PC-3 (cell line): ENCODE measurements at regions not wholly inside any gene's neighbourhood (a gene's known extent, or its start where the extent isn't known, plus 50 kb on each side); places are given as distances from the start of the nearest gene placed in this dataset.

Experiments used
- ATAC-seq: fragments of 200-7000 bp; cut with Tn5 transposase; 2 replicates; pipeline ENCODE4 v1.9.1; 2020; ENCODE audit warnings: mild to moderate bottlenecking, moderate library complexity
- BruUV-seq: library from RNA; stranded (reverse); fragments of 400-500 nt; replicated peaks from 2 replicates; lab custom pipeline; 2021; lab: Mats Ljungman, UMichigan
- CTCF ChIA-PET: fragments of 300-600 bp; sonication (Branson Sonifier 250); formaldehyde crosslinking; loops from one replicate; lab custom pipeline; 2022; ENCODE audit warnings: antibody characterized with exemption; lab: Charles Lee
- POLR2A ChIA-PET: fragments of 300-600 bp; sonication (Branson Sonifier 250); formaldehyde crosslinking; loops from one replicate; lab custom pipeline; 2022; ENCODE audit warnings: antibody characterized with exemption; ENCODE audit not compliant: unreplicated experiment; lab: Charles Lee
- DNase-seq: peaks from one replicate; pipeline ENCODE4 v3.0.0-alpha.2; 2015
- H2AFZ ChIP-seq: fragments of 300-600 bp; sonication (generic); 2 replicates; pipeline ENCODE4 v1.6.0; 2016; ENCODE audit warnings: antibody characterized with exemption, low read length
- H3F3A ChIP-seq: fragments of 300-600 bp; sonication (generic); one replicate; pipeline ENCODE4 v1.6.0; 2017; ENCODE audit warnings: antibody characterized with exemption, low read length, control low read depth, mild to moderate bottlenecking; ENCODE audit not compliant: unreplicated experiment
- H3K27ac ChIP-seq: fragments of 300-600 bp; sonication (generic); 2 replicates; pipeline ENCODE4 v1.5.1; 2016; ENCODE audit warnings: mild to moderate bottlenecking, low read length
- H3K27me3 ChIP-seq: fragments of 300-600 bp; sonication (generic); 2 replicates; pipeline ENCODE4 v1.6.1; 2016; ENCODE audit warnings: low read length, mixed read lengths
- H3K36me3 ChIP-seq: fragments of 300-600 bp; sonication (generic); 2 replicates; pipeline ENCODE4 v1.6.1; 2016; ENCODE audit warnings: low read depth, mixed run types, low read length, mixed read lengths
- H3K4me1 ChIP-seq: fragments of 300-600 bp; sonication (generic); 2 replicates; pipeline ENCODE4 v1.5.1; 2016; ENCODE audit warnings: low read length; ENCODE audit not compliant: insufficient read depth
- H3K4me2 ChIP-seq: fragments of 300-600 bp; sonication (generic); 2 replicates; pipeline ENCODE4 v1.6.0; 2016; ENCODE audit warnings: low read length
- H3K4me3 ChIP-seq: fragments of 300-600 bp; sonication (generic); 2 replicates; pipeline ENCODE4 v1.5.1; 2016; ENCODE audit warnings: mild to moderate bottlenecking, low read length, mixed read lengths
- H3K79me2 ChIP-seq: fragments of 300-600 bp; sonication (generic); 2 replicates; pipeline ENCODE4 v1.6.1; 2017; ENCODE audit warnings: low read length, mixed read lengths
- H3K9ac ChIP-seq: fragments of 300-600 bp; sonication (generic); 2 replicates; pipeline ENCODE4 v1.6.0; 2016; ENCODE audit warnings: mild to moderate bottlenecking, low read length
- H3K9me2 ChIP-seq: fragments of 300-600 bp; sonication (generic); replicated peaks from 2 replicates; pipeline ENCODE4 v1.6.1; 2016; ENCODE audit warnings: mixed run types, low read length, mixed read lengths
- H3K9me3 ChIP-seq: fragments of 300-600 bp; sonication (generic); 2 replicates; pipeline ENCODE4 v1.6.1; 2016; ENCODE audit warnings: low read length, mixed read lengths
- H4K20me1 ChIP-seq: fragments of 300-600 bp; sonication (generic); 2 replicates; pipeline ENCODE4 v1.6.1; 2016; ENCODE audit warnings: low read length, mixed read lengths
- CTCF ChIP-seq: fragments of 300-600 bp; sonication (generic); conservative IDR thresholded peaks from 2 replicates; pipeline ENCODE4 v1.5.1; 2017; ENCODE audit warnings: antibody characterized with exemption, low read depth, mild to moderate bottlenecking, low read length
- EZH2 ChIP-seq: fragments of 300-600 bp; sonication (generic); IDR thresholded peaks from one replicate; pipeline ENCODE4 v1.6.1; 2017; ENCODE audit warnings: antibody characterized with exemption, mild to moderate bottlenecking, low read length; ENCODE audit not compliant: unreplicated experiment
- EZH2phosphoT487 ChIP-seq: fragments of 300-600 bp; sonication (generic); IDR thresholded peaks from 2 replicates; pipeline ENCODE4 v1.6.1; 2018; ENCODE audit warnings: mild to moderate bottlenecking, antibody characterized with exemption, low read length, borderline replicate concordance
- intact Hi-C: fragments of 100-400 bp; cut with micrococcal nuclease; formaldehyde crosslinking; loops from 2 replicates; pipeline ENCODE4 v1.9.0; 2023

GRCh38 chr2:4073026-4073569, 369.7 kb downstream of the DCDC2C start:
- H3K27ac ChIP-seq: no peak overlapping the region
- H3K4me1 ChIP-seq: no peaks in the 10 kb centered on the region
- no peak overlapping the region for H3K4me3 ChIP-seq
- TF ChIP-seq CTCF (no peak), EZH2phosphoT487 (no peak), EZH2 (no peak)
- no peak overlapping the region for H3K9ac ChIP-seq
- H3K9me2 ChIP-seq: no peaks in the 10 kb centered on the region
- H3K79me2 ChIP-seq: no peaks in the 10 kb centered on the region
- H3K9me3 ChIP-seq: no peaks in the 10 kb centered on the region
- H3K36me3 ChIP-seq: no peaks in the 10 kb centered on the region
- no peak for ATAC-seq
- H4K20me1 ChIP-seq: no peaks in the 10 kb centered on the region
- peaks cover 5% of the 10 kb centered on the region; the same call in 1 of the 2 replicates for H3K27me3 ChIP-seq
- no TSS peak for BruUV-seq
- no peaks in the 10 kb centered on the region for H3F3A ChIP-seq
- intact Hi-C loops: no loop called here
- H2AFZ ChIP-seq: no peak overlapping the region
- POLR2A ChIA-PET: no interaction called here
- no peak overlapping the region for H3K4me2 ChIP-seq
- CTCF ChIA-PET: no interaction called here
- no peak for DNase-seq

- DNase-seq (no peak), ATAC-seq (no peak)
- H3K9me2 ChIP-seq: no peaks in the 10 kb centered on the region
- ChIA-PET POLR2A (no interaction called here), CTCF (no interaction called here)
- no peak overlapping the region for H3K4me2 ChIP-seq
- no TSS peak for BruUV-seq
- H3F3A ChIP-seq: no peaks in the 10 kb centered on the region
- intact Hi-C loops: no loop called here
- no peak overlapping the region for H3K4me3 ChIP-seq
- H2AFZ ChIP-seq: no peak overlapping the region
- no peak for TF ChIP-seq CTCF
- no peak for TF ChIP-seq EZH2
- TF ChIP-seq EZH2phosphoT487: no peak
- no peaks in the 10 kb centered on the region for H4K20me1 ChIP-seq
- no peak overlapping the region for H3K9ac ChIP-seq
- no peaks in the 10 kb centered on the region for H3K9me3 ChIP-seq
- H3K36me3 ChIP-seq: no peaks in the 10 kb centered on the region
- H3K27me3 ChIP-seq: no peaks in the 10 kb centered on the region
- no peaks in the 10 kb centered on the region for H3K79me2 ChIP-seq
- no peaks in the 10 kb centered on the region for H3K4me1 ChIP-seq
- no peak overlapping the region for H3K27ac ChIP-seq
Observed at GRCh38 chr2:4077017-4077416, 373.6 kb downstream of the DCDC2C start.

GRCh38 chr2:4085186-4085585, 381.8 kb downstream of the DCDC2C start:
- CTCF ChIA-PET: no interaction called here
- Histone ChIP-seq H3K27me3 (no peaks in the 10 kb centered on the region), H3K4me1 (no peaks in the 10 kb centered on the region), H3K9me3 (no peaks in the 10 kb centered on the region), H3K4me2 (no peak overlapping the region), H2AFZ (no peak overlapping the region), H3K9me2 (no peaks in the 10 kb centered on the region), H3K36me3 (no peaks in the 10 kb centered on the region), H3K4me3 (no peak overlapping the region), H3K79me2 (no peaks in the 10 kb centered on the region), H3K9ac (no peak overlapping the region), H3F3A (no peaks in the 10 kb centered on the region), H3K27ac (no peak overlapping the region), H4K20me1 (no peaks in the 10 kb centered on the region)
- TF ChIP-seq EZH2phosphoT487: no peak
- TF ChIP-seq EZH2: no peak
- TF ChIP-seq CTCF: no peak
- ATAC-seq: no peak
- BruUV-seq: no TSS peak
- no peak for DNase-seq
- POLR2A ChIA-PET: no interaction called here
- intact Hi-C loops: no loop called here
